Activated naive CD4-positive, alpha-beta T cell treated with anti-CD3 and anti-CD28 coated beads, Interleukin-2, amount 50 U/mL, for 16 hours (primary cell): ENCODE measurements at regions not wholly inside any gene's neighbourhood (a gene's known extent, or its start where the extent isn't known, plus 50 kb on each side); places are given as distances from the start of the nearest gene placed in this dataset.

Experiments used
- DNase-seq: peaks from one replicate; pipeline ENCODE4 v3.0.0-alpha.2; 2020

DNA sequence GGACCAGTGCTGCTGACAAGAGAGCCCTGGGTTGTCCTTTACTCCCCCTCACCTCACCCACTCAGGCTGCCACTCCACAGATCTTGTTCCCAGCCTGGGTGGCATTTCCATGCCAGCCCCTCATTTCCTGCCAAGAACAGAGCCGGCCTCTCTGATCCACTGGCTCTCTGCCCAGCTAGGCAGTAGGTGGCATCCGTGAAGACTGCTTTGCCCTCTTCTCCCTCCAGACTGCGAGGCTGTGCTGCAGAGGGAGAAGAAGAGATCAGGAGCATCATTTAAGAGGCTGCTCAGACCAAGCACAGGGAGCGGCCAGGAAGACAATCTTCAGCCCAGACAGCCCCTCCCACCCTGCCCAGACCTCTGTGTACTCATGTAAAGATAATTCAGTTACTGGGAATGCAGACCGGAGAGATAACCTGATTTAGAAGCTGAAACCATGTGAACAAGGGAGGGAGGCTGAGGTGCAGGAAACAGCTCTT lies 126.9 kb upstream of the NCAM1 start:
- DNase-seq, result no peak

- no peak for DNase-seq
Measured at GRCh38 chr11:112835591-112836255, 125.5 kb upstream of the NCAM1 start.

DNA sequence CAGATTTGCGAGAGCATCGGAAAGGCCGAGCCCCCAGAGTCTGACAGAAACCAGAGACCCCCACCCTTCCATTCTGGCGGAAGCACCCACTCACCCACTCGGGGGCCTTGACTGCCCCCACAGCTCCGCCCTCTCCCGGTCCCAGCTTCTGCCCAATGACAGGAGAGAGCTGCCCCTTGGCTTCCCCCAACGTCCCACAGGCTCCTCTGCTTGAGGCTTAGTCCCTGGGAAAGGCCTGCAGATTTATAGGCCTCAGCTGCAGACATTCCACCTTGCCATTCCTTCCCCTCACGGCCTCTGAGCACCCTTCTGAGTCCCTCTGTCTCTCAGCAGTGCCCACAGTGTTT lies 125.0 kb upstream of the NCAM1 start:
- DNase-seq, result no peak

GRCh38 chr11:112837162-112837826 lies 123.9 kb upstream of the NCAM1 start:
- DNase-seq, result no peak

DNA sequence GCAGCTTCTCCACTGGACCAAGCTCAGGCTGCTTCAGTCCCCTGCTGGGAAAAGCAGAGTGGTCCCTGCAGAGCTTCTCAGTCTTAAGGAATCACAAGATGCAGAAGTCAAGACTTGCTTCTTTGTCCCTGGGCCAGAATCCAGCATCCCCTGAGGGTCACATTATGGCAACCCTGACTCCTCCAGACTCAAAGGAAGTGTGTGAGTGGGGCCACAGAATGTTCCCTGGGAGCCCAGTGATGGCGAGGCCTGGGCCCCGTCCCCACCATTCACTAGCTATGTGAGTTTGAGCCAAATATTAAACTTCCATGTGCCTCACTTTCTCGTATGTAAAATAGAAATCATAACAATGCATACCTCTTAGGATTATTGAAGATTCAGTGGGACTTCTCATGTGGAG lies 122.2 kb upstream of the NCAM1 start:
- DNase-seq, result no peak

- no peak for DNase-seq
Measured at GRCh38 chr11:112841729-112842128, 119.5 kb upstream of the NCAM1 start.

- no peak for DNase-seq
Measured at GRCh38 chr11:112842151-112842550, 119.1 kb upstream of the NCAM1 start.

- DNase-seq, result no peak
Measured at GRCh38 chr11:112844517-112844916, 116.7 kb upstream of the NCAM1 start.

- DNase-seq, result no peak
Measured at GRCh38 chr11:112847568-112847967, 113.7 kb upstream of the NCAM1 start.

DNA sequence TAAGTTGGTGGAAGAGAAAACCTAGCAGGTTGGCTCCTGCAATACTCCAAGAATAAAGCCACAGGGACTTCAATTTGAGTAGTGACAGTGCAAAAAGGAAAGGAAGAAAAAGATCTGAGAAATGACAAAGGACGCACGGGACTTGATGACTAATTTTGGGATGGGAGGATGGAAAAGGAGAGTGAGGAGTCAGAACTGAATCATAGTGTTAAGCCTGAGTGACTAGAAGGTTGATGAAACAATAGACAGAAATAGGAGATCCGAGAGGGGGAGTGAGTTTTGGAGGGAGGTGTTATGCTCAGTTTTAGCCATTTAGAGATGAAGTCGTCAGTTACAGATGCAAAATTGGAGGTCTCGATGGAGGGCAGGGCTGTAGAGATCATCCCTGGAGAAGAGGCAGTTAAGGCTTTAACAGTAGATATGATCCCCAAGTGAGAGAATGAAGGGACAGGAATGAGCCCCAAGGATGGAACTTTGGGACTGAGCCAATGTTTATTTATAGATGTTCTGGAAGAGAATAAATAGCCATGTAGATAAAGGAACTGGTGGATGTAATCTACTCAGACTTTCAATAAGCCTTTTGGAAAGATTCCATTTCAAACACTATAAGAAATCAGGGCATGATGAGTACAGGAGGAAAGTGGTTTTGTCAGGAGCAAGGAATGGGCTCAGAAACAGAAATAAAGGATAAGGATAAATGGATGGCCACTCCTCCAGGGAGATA lies 108.9 kb upstream of the NCAM1 start:
- DNase-seq, result no peak

GRCh38 chr11:112856133-112856532 lies 105.1 kb upstream of the NCAM1 start:
- no peak for DNase-seq

- no peak for DNase-seq
Measured at GRCh38 chr11:112856591-112856990, 104.6 kb upstream of the NCAM1 start.

DNA sequence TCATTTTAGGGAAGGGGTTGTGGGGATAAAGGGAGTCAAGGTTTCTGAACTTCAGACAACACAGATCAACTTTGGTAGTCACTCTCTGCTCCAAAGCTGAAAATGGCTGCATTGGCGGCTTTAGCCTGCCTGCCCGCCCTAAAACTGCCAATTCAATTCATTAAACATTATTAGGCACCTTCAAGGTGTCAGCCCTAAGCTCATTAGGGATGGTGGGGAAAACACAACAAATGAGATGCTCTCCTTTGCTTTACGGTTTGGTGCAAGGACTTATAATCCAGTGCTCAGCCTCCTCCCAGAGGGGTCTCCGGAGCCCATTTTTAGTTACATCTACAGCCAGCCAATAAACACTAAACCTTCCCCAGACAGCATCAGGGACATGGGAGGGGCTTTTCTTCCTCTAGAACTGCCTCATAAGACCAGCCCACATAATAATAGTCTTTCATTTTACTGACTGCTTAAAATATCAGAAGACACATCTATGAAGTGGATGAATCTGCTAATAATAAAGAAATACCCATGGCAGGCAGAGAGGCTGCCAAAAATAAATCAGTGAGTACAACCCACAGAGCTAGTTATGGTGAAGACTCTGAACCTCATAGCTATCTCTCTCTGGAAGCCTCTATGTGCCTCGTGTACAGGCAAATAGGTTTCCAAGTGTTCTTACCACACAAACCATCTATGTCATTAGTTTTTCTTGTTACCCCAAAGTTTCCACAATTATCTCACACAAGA lies 102.8 kb upstream of the NCAM1 start:
- DNase-seq, result no peak

GRCh38 chr11:112859787-112860186 lies 101.4 kb upstream of the NCAM1 start:
- DNase-seq, result no peak

- no peak for DNase-seq
Measured at GRCh38 chr11:112861356-112861755, 99.9 kb upstream of the NCAM1 start.

- no peak for DNase-seq
Measured at GRCh38 chr11:112863305-112863704, 97.9 kb upstream of the NCAM1 start.

GRCh38 chr11:112864672-112865071 lies 96.5 kb upstream of the NCAM1 start:
- no peak for DNase-seq

DNA sequence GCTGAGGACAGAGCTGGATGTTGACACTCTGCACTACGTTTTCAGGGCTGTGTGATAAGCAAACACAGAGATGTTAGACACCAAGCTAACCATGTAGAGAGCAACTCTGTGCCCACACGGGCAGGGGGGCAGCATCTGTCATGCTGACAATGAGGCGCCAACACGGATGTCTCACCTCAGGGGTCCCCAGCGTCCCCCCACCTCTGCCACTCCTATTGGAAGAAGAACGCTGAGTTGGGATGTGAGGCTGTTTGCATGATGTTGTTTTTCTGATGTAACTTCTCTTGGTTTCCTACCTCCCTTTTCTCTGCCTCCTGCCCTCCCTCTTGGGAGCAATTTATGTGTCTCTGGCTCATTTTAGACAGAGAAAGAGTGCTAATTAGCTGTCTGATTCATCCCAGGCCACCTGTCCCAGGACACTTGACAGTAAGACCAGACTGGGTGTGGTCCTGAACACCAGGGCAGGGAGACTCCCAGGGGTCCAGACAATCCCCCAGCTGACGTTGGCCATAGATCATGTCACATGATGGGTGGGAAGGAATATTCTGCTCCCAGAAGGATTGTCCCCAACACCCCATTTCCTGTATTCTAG lies 89.2 kb upstream of the NCAM1 start:
- DNase-seq, result no peak

GRCh38 chr11:112874980-112875379 lies 86.2 kb upstream of the NCAM1 start:
- no peak for DNase-seq

GRCh38 chr11:112877581-112877980 lies 83.6 kb upstream of the NCAM1 start:
- no peak for DNase-seq

- no peak for DNase-seq
Measured at GRCh38 chr11:112878033-112878601, 83.1 kb upstream of the NCAM1 start.

- DNase-seq, result no peak
Measured at GRCh38 chr11:112880495-112880894, 80.7 kb upstream of the NCAM1 start.

- no peak for DNase-seq
Measured at GRCh38 chr11:112881461-112881860, 79.8 kb upstream of the NCAM1 start.
